Activated naive CD4-positive, alpha-beta T cell treated with anti-CD3 and anti-CD28 coated beads, Interleukin-2, amount 10 ng/mL, durations not matched to agents 7 days and 5 days (primary cell): ENCODE measurements at regions not wholly inside any gene's neighbourhood (a gene's known extent, or its start where the extent isn't known, plus 50 kb on each side); places are given as distances from the start of the nearest gene placed in this dataset.
"Not testable (repeated sequence)": the region's sequence is repeated elsewhere in the genome, so short reads cannot be mapped to it uniquely, and the experiment has no call there.

Experiments used
- CTCF ChIA-PET: fragments of 350-600 bp; sonication (Branson Sonifier 250); formaldehyde crosslinking; loops from one replicate; lab custom pipeline; 2021; ENCODE audit warnings: antibody characterized with exemption; lab: Charles Lee
- DNase-seq: peaks from one replicate; pipeline ENCODE4 v3.0.0-alpha.2; 2020
- H3K27ac Mint-ChIP-seq: one replicate; pipeline ENCODE4 v1.8.0; 2021; ENCODE audit warnings: mild to moderate bottlenecking, moderate library complexity, mixed read lengths
- H3K27me3 Mint-ChIP-seq: one replicate; pipeline ENCODE4 v1.8.0; 2021; ENCODE audit warnings: mild to moderate bottlenecking, mixed read lengths
- H3K36me3 Mint-ChIP-seq: one replicate; pipeline ENCODE4 v1.8.0; 2021; ENCODE audit warnings: mixed read lengths
- H3K4me1 Mint-ChIP-seq: one replicate; pipeline ENCODE4 v1.8.0; 2021; ENCODE audit warnings: mixed read lengths
- H3K4me3 Mint-ChIP-seq: one replicate; pipeline ENCODE4 v1.8.0; 2021; ENCODE audit warnings: mild to moderate bottlenecking, moderate library complexity, mixed read lengths
- H3K9me3 Mint-ChIP-seq: one replicate; pipeline ENCODE4 v1.8.0; 2021; ENCODE audit warnings: mixed read lengths

DNA sequence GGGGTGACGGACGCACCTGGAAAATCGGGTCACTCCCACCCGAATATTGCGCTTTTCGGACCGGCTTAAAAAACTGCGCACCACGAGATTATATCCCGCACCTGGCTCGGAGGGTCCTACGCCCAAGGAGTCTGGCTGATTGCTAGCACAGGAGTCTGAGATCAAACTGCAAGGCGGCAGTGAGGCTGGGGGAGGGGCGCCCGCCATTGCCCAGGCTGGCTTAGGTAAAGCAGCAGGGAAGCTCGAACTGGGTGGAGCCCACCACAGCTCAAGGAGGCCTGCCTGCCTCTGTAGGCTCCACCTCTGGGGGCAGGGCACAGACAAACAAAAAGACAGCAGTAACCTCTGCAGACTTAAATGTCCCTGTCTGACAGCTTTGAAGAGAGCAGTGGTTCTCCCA lies 1760.6 kb upstream of the CDH9 start:
- H3K4me3 Mint-ChIP-seq, H3K36me3 Mint-ChIP-seq, H3K4me1 Mint-ChIP-seq, H3K27me3 Mint-ChIP-seq, H3K27ac Mint-ChIP-seq, DNase-seq, CTCF ChIA-PET: not testable (repeated sequence)
- peaks cover 14% of the 10 kb centered on the region for H3K9me3 Mint-ChIP-seq

DNA sequence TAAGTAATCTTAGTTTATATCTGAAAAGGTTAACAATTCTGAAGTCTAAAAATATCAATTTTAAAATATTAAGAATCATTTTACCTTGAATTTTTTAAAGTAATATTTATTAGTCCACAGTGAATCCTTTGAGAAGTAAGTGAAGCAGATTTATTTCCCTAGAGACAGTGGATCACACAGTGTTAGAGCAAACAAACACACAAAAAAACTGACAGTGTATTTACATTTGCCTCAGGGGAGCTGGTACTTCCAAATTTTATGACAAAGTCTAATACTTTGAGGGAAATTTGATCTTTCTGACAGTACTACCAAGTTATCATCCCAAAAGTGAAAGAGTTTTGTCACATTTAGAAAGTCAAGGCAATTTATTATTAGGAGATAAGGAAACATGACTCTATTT lies 1750.6 kb upstream of the CDH9 start:
- no peak for DNase-seq
- peaks cover 2% of the 10 kb centered on the region for H3K9me3 Mint-ChIP-seq
- no peaks in the 10 kb centered on the region for H3K36me3 Mint-ChIP-seq
- H3K4me3 Mint-ChIP-seq, result no peak overlapping the region
- no peak overlapping the region for H3K27ac Mint-ChIP-seq
- no peaks in the 10 kb centered on the region for H3K27me3 Mint-ChIP-seq
- CTCF ChIA-PET, result no interaction called here
- H3K4me1 Mint-ChIP-seq, result no peaks in the 10 kb centered on the region

DNA sequence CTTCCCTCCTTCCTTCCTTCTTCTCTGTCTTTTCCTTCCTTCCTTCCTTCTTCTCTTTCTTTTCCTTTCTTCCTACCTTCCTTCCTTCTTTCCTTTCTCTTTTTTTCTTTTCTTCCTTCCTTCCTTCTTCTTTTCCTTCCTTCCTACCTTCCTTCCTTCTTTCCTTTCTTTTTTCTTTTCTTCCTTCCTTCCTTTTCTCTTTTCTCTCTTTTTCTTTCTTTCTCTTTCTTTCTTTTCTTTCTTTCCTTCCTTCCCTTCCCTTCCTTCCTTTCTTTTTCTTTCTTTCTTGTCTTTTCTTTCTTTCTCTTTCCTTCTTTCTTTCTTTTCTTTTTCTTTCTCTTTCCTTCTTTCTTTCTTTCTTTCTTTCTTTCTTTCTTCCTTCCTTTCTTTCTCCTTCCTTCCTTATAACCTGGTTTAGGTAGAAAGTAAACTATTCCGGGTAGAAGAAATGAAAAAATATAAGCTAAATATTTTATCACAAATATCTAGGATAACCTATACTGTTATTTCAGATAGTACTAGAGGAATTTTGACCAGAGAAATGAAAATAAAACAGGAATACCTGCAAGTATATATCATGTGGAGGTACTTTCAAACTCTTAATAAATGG lies 1741.8 kb upstream of the CDH9 start:
- no peak overlapping the region for H3K4me3 Mint-ChIP-seq
- H3K4me1 Mint-ChIP-seq, result no peaks in the 10 kb centered on the region
- peaks cover 4% of the 10 kb centered on the region for H3K9me3 Mint-ChIP-seq
- no peaks in the 10 kb centered on the region for H3K36me3 Mint-ChIP-seq
- CTCF ChIA-PET, result no interaction called here
- no peaks in the 10 kb centered on the region for H3K27me3 Mint-ChIP-seq
- no peak for DNase-seq
- H3K27ac Mint-ChIP-seq, result no peak overlapping the region

DNA sequence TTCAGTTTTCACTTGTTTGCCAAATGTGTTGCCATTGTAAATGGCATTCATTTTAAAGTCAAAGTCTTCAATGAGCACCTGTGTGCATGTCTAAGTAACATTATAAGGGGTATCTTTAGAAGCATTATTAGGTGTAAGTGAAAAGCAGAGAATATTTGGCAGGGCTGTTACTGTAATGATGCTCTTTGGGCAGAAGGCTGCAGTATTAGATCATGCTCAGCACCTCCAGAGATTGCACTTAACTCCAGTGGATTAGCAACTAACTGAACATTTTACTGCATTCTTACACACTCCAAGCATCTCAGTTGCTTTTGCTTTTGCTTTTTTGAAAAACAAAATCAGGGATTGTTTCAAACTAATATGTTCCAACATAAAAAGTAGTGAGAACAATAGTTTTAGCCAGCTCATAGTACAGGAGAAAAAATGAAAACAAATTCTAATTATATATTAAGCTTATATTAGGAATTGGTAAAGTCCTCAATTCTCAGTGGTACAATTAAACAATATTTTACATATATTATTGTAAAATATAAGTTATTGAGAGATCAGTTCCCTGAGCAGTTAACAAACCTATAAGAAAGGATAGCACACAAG lies 1740.9 kb upstream of the CDH9 start:
- CTCF ChIA-PET, result no interaction called here
- peaks cover 4% of the 10 kb centered on the region for H3K9me3 Mint-ChIP-seq
- DNase-seq, result no peak
- H3K27ac Mint-ChIP-seq, result no peak overlapping the region
- no peaks in the 10 kb centered on the region for H3K27me3 Mint-ChIP-seq
- H3K4me1 Mint-ChIP-seq, result no peaks in the 10 kb centered on the region
- no peaks in the 10 kb centered on the region for H3K36me3 Mint-ChIP-seq
- H3K4me3 Mint-ChIP-seq, result no peak overlapping the region

DNA sequence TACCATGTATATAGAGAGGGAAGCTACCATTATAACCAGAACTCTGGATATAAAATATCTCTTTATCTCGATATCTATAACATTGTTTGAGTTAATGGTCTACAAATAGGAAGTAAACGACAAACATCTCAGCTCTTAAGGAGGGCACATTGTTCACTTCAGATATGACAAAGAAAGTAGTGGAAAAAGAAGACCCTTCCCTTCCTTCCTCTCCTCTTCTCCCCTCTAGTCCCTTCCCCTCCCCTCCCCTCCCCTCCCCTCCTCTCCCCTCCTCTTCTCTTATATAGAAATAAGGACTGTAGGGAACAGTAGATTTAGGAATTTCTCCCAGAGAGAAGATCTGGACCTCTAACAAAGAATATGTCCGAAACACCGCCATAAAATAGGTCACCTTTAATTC lies 1731.9 kb upstream of the CDH9 start:
- no peak for DNase-seq
- Mint-ChIP-seq H3K36me3 (no peaks in the 10 kb centered on the region), H3K27me3 (no peaks in the 10 kb centered on the region), H3K4me1 (no peaks in the 10 kb centered on the region), H3K9me3 (peaks cover 5% of the 10 kb centered on the region), H3K4me3 (no peak overlapping the region), H3K27ac (no peak overlapping the region)
- CTCF ChIA-PET, result no interaction called here

DNA sequence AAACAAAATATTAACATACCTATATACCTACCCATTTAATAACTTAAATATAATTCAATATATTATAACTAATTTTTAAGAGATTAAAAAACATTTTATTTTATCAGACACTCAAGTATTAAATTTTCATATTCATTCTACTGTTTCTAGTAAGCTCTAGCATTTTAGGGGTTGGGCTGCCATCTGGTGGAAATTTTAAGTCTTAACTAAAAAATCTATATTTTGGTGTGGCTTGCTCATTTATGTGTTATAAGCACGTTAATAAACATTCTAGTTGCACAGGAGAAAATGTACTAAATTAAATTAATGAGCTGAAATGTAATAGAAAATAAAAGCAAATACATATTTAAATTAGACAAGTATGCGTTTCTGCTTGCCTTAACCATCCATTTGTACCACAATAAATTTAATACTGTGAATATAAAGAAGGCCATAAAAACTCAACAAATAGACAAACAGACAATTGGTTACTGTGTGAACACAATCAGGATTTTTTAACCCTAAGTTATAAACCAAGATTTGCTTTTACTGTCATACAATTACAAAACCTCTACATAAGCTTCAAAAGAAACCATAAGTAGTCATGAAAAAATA lies 1728.3 kb upstream of the CDH9 start:
- Mint-ChIP-seq H3K27me3 (no peaks in the 10 kb centered on the region), H3K36me3 (no peaks in the 10 kb centered on the region), H3K4me1 (no peaks in the 10 kb centered on the region), H3K9me3 (peaks cover 4% of the 10 kb centered on the region), H3K27ac (no peak overlapping the region), H3K4me3 (no peak overlapping the region)
- no peak for DNase-seq
- CTCF ChIA-PET, result no interaction called here

DNA sequence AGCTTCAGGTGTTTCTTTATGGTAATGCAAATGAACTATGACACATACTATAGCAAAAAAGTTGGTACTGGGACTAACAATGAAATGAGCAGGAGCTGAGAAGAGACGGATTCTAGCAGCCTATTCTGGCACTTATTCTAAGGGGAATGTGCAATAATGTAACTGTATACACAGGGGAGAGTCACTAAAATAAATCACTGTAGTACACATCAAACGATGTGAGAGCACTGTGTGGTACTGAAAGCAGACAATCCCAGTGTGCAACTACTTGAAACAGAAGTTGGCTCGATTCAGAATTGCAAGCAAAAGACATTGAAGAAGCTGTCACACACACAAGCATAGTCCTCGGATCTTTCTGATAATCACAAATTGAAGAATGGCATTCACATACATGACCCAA lies 1713.0 kb upstream of the CDH9 start:
- no peak overlapping the region for H3K4me3 Mint-ChIP-seq
- CTCF ChIA-PET, result no interaction called here
- no peaks in the 10 kb centered on the region for H3K27me3 Mint-ChIP-seq
- no peak overlapping the region for H3K27ac Mint-ChIP-seq
- no peaks in the 10 kb centered on the region for H3K4me1 Mint-ChIP-seq
- peaks cover 25% of the 10 kb centered on the region for H3K9me3 Mint-ChIP-seq
- no peak for DNase-seq
- H3K36me3 Mint-ChIP-seq, result no peaks in the 10 kb centered on the region

DNA sequence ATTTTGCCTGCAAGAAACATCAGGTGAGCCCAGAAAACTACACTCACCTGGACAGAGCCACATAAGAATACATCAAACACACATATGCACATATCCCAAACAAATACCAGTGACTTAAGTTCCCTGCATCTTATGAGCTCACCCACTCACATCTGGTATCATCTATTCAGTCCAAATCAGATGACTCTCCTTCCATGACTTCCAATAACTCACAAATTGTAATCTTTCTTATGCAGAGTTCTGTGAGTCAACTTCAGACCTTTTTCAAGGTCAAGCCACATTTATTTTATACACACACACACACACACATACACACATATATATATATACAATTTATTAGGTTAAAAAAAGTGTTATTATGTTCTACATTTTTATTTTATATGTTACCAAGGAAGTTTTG lies 1711.9 kb upstream of the CDH9 start:
- Mint-ChIP-seq H3K36me3 (no peaks in the 10 kb centered on the region), H3K27me3 (no peaks in the 10 kb centered on the region), H3K4me3 (no peak overlapping the region), H3K4me1 (no peaks in the 10 kb centered on the region), H3K9me3 (peaks cover 20% of the 10 kb centered on the region), H3K27ac (no peak overlapping the region)
- CTCF ChIA-PET, result no interaction called here
- no peak for DNase-seq

DNA sequence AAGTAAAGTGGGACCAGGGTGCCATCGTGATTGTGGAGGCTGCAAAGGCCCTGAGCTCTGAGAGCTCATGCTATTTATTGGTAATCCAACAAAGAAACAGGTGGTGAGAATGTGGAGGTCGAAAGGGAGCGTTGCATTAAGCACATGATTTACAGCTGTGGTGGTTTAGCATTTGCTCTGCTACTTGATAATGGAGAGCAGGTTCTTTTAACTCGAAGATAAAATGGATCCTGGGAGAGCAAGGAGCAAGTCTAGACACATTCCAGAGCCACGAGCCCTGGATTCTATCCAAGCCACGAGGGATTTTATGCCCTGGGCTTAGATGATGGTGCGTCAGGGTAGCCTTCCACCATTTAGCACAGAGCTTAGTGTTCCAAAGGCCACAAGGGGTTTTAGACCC lies 1710.1 kb upstream of the CDH9 start:
- Mint-ChIP-seq H3K27ac (no peak overlapping the region), H3K9me3 (peaks cover 20% of the 10 kb centered on the region), H3K4me3 (no peak overlapping the region), H3K4me1 (no peaks in the 10 kb centered on the region), H3K27me3 (no peaks in the 10 kb centered on the region), H3K36me3 (no peaks in the 10 kb centered on the region)
- DNase-seq, result no peak
- CTCF ChIA-PET, result no interaction called here

DNA sequence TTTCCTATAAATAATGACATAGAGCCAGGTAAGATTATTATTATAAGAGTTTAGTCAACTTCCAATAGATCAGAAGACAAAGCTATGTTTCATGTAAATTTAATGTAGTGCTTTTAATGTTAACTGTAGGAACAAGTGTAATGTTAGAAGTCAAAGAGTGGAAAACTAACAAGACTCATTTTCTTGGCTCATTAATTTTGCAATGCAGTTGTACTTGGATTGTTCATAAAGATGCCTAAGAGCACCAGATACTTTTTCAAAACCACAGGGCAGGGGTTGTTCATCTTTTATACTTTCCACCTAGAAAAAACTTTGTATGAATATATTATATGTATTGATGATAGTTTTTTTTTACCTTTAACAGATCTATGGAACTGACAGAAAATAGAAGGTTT lies 1705.3 kb upstream of the CDH9 start:
- Mint-ChIP-seq H3K36me3 (no peaks in the 10 kb centered on the region), H3K9me3 (peaks cover 12% of the 10 kb centered on the region), H3K27ac (no peak overlapping the region), H3K4me3 (no peak overlapping the region), H3K4me1 (no peaks in the 10 kb centered on the region), H3K27me3 (no peaks in the 10 kb centered on the region)
- CTCF ChIA-PET, result no interaction called here
- DNase-seq, result no peak

DNA sequence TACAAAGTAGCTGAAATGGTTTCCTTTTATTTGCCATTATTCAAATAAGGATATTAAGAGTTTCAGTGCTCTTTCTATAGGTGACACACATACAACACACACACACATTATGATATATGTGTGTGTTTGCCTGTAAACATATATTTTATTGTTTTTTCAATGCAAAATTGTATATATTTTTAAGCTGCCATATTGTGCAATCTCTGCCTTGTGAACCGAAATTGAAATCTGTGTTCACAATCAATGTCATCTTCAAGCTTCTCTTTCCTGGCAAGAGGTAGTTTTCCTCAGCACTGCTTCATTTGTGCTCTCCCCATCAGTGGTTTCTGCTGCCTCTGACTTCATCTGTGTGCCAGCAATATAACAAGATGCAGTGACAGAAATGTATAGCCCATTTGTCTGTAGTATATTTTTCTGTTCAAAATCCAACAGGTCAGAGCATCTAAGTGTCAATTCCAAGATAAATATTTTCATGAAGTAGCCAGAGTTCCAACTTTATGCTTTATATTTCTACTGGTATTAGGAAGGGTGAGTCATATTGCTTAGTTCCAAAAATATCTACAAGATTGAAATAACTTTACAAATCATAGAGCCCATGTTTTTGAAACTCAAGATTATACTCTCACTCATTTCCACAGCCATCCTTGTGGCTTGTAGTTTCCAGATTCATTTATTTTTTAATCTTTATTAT lies 1704.8 kb upstream of the CDH9 start:
- H3K4me1 Mint-ChIP-seq, result no peaks in the 10 kb centered on the region

DNA sequence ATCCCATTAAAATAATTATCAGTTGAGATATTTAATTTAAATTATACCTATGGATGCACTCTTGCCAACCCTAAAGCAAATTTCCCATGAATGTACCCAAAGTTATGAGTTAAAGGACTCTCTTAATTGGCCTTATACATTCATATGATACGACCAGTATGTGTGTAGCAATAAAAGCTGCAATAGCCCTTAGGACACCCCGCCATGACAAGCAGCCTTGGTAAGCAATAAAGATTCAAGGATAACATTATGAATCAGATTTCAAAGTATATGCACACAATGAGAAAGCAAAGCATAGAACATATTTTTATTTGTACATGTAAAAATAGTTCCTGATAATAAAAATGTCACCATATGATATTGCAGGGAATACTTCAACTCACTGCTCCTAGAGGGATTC lies 1699.3 kb upstream of the CDH9 start:
- Mint-ChIP-seq H3K4me3 (no peak overlapping the region), H3K9me3 (peaks cover 9% of the 10 kb centered on the region), H3K36me3 (no peaks in the 10 kb centered on the region), H3K27me3 (no peaks in the 10 kb centered on the region), H3K4me1 (no peaks in the 10 kb centered on the region), H3K27ac (no peak overlapping the region)
- DNase-seq, result no peak
- CTCF ChIA-PET, result no interaction called here

More for the DNA sequence above, 1704.8 kb upstream of the CDH9 start:
- CTCF ChIA-PET, result no interaction called here
- Mint-ChIP-seq H3K9me3 (peaks cover 10% of the 10 kb centered on the region), H3K36me3 (no peaks in the 10 kb centered on the region), H3K4me3 (no peak overlapping the region), H3K27ac (no peak overlapping the region), H3K27me3 (no peaks in the 10 kb centered on the region)
- DNase-seq, result no peak

DNA sequence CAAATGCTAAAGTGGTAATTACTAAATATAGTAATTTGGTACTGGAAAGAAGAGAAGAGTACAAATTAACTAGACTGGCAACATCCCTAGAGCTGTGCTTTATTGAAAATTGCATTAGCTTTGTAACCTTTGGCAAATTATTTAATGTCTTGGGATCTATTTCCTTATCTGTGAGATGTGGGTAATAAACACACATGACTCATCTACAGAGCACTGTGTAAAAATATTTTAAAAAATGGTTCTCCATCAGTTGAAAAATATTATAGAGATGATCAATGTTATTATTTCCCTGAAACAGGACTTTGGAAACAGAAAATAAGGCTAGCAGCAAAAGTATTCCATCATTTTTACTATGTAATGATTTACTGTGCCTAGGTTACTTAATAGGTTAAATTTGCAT lies 1698.8 kb upstream of the CDH9 start:
- DNase-seq, result no peak
- H3K27me3 Mint-ChIP-seq, result no peaks in the 10 kb centered on the region
- CTCF ChIA-PET, result no interaction called here
- H3K27ac Mint-ChIP-seq, result no peak overlapping the region
- peaks cover 9% of the 10 kb centered on the region for H3K9me3 Mint-ChIP-seq
- no peaks in the 10 kb centered on the region for H3K36me3 Mint-ChIP-seq
- no peak overlapping the region for H3K4me3 Mint-ChIP-seq
- H3K4me1 Mint-ChIP-seq, result no peaks in the 10 kb centered on the region

DNA sequence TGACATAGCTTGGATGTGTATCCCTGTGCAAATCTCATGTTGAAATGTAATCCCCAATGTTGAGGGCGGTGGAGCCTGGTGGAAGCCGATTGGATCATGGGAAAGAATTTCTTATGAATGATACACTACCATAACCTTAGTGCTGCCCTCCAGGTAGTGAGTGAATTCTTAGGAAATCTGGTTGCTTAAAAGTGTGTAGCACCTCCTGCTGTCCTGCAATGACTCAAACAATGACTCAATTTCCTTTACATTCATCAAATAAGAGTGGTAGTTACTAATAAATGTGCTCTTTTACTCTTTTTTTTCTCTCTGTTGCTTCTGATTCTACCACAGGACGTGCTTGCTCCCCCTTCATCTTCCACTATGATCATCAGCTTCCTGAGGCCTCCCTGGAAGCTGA lies 1696.0 kb upstream of the CDH9 start:
- CTCF ChIA-PET, result no interaction called here
- no peaks in the 10 kb centered on the region for H3K27me3 Mint-ChIP-seq
- H3K27ac Mint-ChIP-seq, result no peak overlapping the region
- H3K4me3 Mint-ChIP-seq, result no peak overlapping the region
- no peaks in the 10 kb centered on the region for H3K36me3 Mint-ChIP-seq
- peaks cover 6% of the 10 kb centered on the region for H3K9me3 Mint-ChIP-seq
- DNase-seq, result no peak
- no peaks in the 10 kb centered on the region for H3K4me1 Mint-ChIP-seq

DNA sequence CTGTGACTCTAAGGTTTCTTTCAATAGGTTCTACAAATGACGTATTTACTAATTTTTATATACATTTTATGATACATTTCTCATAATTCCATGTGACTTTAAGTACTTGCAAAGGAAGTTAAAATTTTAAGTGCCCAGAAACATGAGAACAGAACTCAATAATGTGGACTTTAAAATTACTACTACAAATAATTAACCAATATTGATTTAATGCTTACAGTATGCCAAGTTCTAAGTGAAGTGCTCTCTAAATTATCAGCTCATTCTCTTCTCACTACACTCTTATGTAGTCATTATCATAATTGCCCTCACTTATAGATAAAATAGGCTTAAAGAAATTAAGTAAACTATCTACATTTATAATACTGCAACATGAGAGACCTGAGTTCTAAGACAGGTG lies 1690.7 kb upstream of the CDH9 start:
- H3K36me3 Mint-ChIP-seq, result no peaks in the 10 kb centered on the region
- H3K27ac Mint-ChIP-seq, result no peak overlapping the region
- DNase-seq, result no peak
- H3K9me3 Mint-ChIP-seq, result peaks cover 6% of the 10 kb centered on the region
- CTCF ChIA-PET, result no interaction called here
- no peak overlapping the region for H3K4me3 Mint-ChIP-seq
- H3K4me1 Mint-ChIP-seq, result no peaks in the 10 kb centered on the region
- H3K27me3 Mint-ChIP-seq, result no peaks in the 10 kb centered on the region
